Ovary (tissue), 7 donors: ENCODE measurements at regions not wholly inside any gene's neighbourhood (a gene's known extent, or its start where the extent isn't known, plus 50 kb on each side); places are given as distances from the start of the nearest gene placed in this dataset.
"Not testable (repeated sequence)": the region's sequence is repeated elsewhere in the genome, so short reads cannot be mapped to it uniquely, and the experiment has no call there.

Experiments
- DNase-seq, 5 donors: peaks; one replicate each; pipeline ENCODE4 v3.0.0-alpha.2; 2019 to 2020
- H3K27ac ChIP-seq, 2 donors: fragments of 200-600 bp; one replicate each; pipeline versions ENCODE4 v1.5.1 to v1.8.0; 2019 to 2022
- H3K27me3 ChIP-seq: fragments of 200-600 bp; one replicate; pipeline ENCODE4 v1.8.0; 2022
- H3K36me3 ChIP-seq: fragments of 200-600 bp; sonication (generic); one replicate; pipeline ENCODE4 v1.5.1; 2019
- H3K4me1 ChIP-seq: one replicate; pipeline ENCODE4 v1.8.1; 2013; ENCODE audit warnings: mild to moderate bottlenecking, moderate library complexity; ENCODE audit not compliant: insufficient read depth
- H3K4me3 ChIP-seq: fragments of 200-600 bp; sonication (generic); one replicate; pipeline ENCODE4 v1.5.1; 2017
- H3K9me3 ChIP-seq, 2 donors: fragments of 200-600 bp in 1 of 2; sonication (generic) in 1 of 2; one replicate each; pipeline versions ENCODE4 v1.5.1 to v1.8.1; 2013 to 2019; ENCODE audit warnings: mild to moderate bottlenecking in 1 of 2, moderate library complexity in 1 of 2
- CTCF ChIP-seq, 3 donors: fragments of 450-650 bp in 2 of 3; fragments of 200-600 bp in 1 of 3; IDR thresholded peaks; one replicate each; pipeline versions ENCODE4 v1.5.1 to v1.8.0; 2016 to 2022; ENCODE audit warnings: antibody characterized with exemption in 3 of 3, mild to moderate bottlenecking in 1 of 3
- EP300 ChIP-seq: sonication (generic); formaldehyde crosslinking; IDR thresholded peaks from one replicate; pipeline ENCODE4 v1.6.1; 2017; ENCODE audit warnings: antibody characterized with exemption
- POLR2A ChIP-seq: fragments of 450-650 bp; IDR thresholded peaks from one replicate; pipeline ENCODE4 v1.6.1; 2017; ENCODE audit warnings: antibody characterized with exemption, mild to moderate bottlenecking, moderate library complexity
- WGBS, 3 donors: extraction: QIAGEN DNeasy Blood & Tissue Kit in 1 of 3; methylation state at CpG; one replicate each; pipeline versions ENCODE4 v1.1.5 to v1.1.7; 2013 to 2017; 5-methylcytosine and 5-hydroxymethylcytosine counted together
- intact Hi-C, 4 donors: fragments of 100-400 bp; cut with DNase I; formaldehyde crosslinking; loops; one replicate each; pipeline versions ENCODE4 v1.11.0 to v1.15.1; 2022 to 2023
- donor health status: DM: no; HTN: no; CAD: no; lungs with moderate emphysema.
- donor health status: DM: no; HTN: no; CAD: no.
- donor health status: Bipolar disorder and iron deficiency.
- donor health status: DM: no; HTN: no; CAD: no.
- donor health status: DM: yes; HTN: yes; CAD: no.

GRCh38 chr11:115974703-115975102 is 470.5 kb upstream of the CADM1 start:
- no peak for DNase-seq
- Histone ChIP-seq H3K4me1 (no peaks in the 10 kb centered on the region), H3K4me3 (no peak overlapping the region), H3K27ac (no peak overlapping the region), H3K27me3 (no peaks in the 10 kb centered on the region), H3K36me3 (no peaks in the 10 kb centered on the region), H3K9me3 (no peaks in the 10 kb centered on the region)
- intact Hi-C loops = no loop called here
- 55 to 65% (median 61%) methylated on average over 1 of the region's 1 CpG for WGBS, 3 donors
- no peak for TF ChIP-seq EP300

GRCh38 chr11:115967203-115967602 is 463.0 kb upstream of the CADM1 start:
- H3K4me3 ChIP-seq, intact Hi-C loops: not testable (repeated sequence)
- 57 to 67% (median 60%) methylated on average over 9 of the region's 9 CpGs for WGBS, 3 donors

DNA sequence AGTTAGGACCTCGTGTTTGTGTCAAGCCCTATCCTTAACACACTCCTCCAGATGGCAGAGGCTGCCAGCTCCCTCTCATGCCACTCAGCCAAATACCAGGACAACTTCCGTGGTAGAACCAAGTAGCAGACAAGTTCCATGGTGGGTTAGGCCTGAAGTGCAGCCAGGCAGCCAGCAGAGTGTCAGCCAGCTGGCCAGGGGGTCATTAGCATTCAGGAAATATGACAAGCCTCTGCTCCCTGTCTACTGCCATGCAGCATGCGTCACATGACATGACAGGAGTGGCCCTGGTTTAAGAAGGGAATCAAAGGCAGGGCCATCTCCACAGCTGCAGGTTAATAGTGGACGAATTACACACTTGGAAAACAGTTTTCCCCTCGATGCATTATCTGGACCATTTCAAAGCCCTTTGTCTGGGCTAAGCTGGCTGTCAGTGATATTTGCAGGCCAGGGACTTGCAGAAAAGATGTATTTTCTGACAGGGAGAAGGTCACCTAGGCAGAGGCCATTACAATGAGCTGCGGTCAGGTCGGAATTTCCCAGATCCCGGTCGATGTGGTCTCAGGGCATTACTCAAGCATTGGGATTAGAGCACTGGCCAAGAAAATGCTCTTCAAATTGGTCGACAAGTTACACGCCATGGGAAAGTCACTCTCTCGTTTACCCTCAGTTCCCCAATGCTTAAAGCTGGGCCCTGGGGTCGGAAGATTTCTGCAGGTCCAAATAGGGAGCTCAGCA is 461.7 kb upstream of the CADM1 start:
- intact Hi-C loops = no loop called here
- Histone ChIP-seq H3K4me3 (no peak overlapping the region), H3K27me3 (no peaks in the 10 kb centered on the region), H3K4me1 (no peaks in the 10 kb centered on the region), H3K36me3 (no peaks in the 10 kb centered on the region), H3K27ac (no peak overlapping the region), H3K9me3 (no peaks in the 10 kb centered on the region)
- no peak for DNase-seq
- TF ChIP-seq EP300 (no peak), POLR2A (no peak), CTCF (IDR thresholded peaks at IDR 0.05) (no peak)
- WGBS, 3 donors = 78 to 80% (median 78%) methylated on average over 13 of the region's 13 CpGs

More at GRCh38 chr11:115967203-115967602, 463.0 kb upstream of the CADM1 start:
- DNase-seq, H3K27me3 ChIP-seq, H3K27ac ChIP-seq, H3K4me1 ChIP-seq, H3K9me3 ChIP-seq, H3K36me3 ChIP-seq: not testable (repeated sequence)

GRCh38 chr11:115964091-115964490 is 459.9 kb upstream of the CADM1 start:
- intact Hi-C loops = no loop called here
- WGBS, 3 donors = 11 to 18% (median 16%) methylated on average over 2 of the region's 2 CpGs

GRCh38 chr11:115963156-115963555 is 458.9 kb upstream of the CADM1 start:
- DNase-seq = no peak
- intact Hi-C loops = no loop called here
- Histone ChIP-seq H3K4me1 (peaks cover 5% of the 10 kb centered on the region), H3K9me3 (no peaks in the 10 kb centered on the region), H3K4me3 (no peak overlapping the region), H3K27ac (no peak overlapping the region), H3K27me3 (no peaks in the 10 kb centered on the region), H3K36me3 (no peaks in the 10 kb centered on the region)
- TF ChIP-seq CTCF (IDR thresholded peaks at IDR 0.05) (no peak), EP300 (no peak), POLR2A (no peak)
- 5 to 17% (median 13%) methylated on average over 6 of the region's 6 CpGs for WGBS, 3 donors

More at GRCh38 chr11:115964091-115964490, 459.9 kb upstream of the CADM1 start:
- Histone ChIP-seq H3K27ac (no peak overlapping the region), H3K9me3 (no peaks in the 10 kb centered on the region), H3K36me3 (no peaks in the 10 kb centered on the region), H3K27me3 (no peaks in the 10 kb centered on the region), H3K4me1 (peaks cover 4% of the 10 kb centered on the region), H3K4me3 (no peak overlapping the region)
- no peak for DNase-seq
- TF ChIP-seq CTCF (IDR thresholded peaks at IDR 0.05) (no peak), EP300 (no peak), POLR2A (no peak)
